SK-N-SH (cell line): ENCODE measurements at regions not wholly inside any gene's neighbourhood (a gene's known extent, or its start where the extent isn't known, plus 50 kb on each side); places are given as distances from the start of the nearest gene placed in this dataset.

Source experiments
- CTCF ChIA-PET: fragments of 300-600, 350-600 bp; formaldehyde crosslinking; extraction: SDS; loops from one replicate; lab custom pipeline; 2021; lab: Yijun Ruan, JAX
- POLR2A ChIA-PET: fragments of 350-600 bp; sonication (Branson Sonifier 250); formaldehyde crosslinking; extraction: SDS; loops from one replicate; lab custom pipeline; 2020; ENCODE audit warnings: antibody characterized with exemption, inconsistent platforms; lab: Yijun Ruan, JAX
- DNase-seq: peaks from one replicate; pipeline ENCODE4 v3.0.0; 2012
- H2AFZ ChIP-seq: fragments of 200-600 bp; sonication (generic); 2 replicates; pipeline ENCODE4 v1.8.1; 2016; ENCODE audit warnings: antibody characterized with exemption, mild to moderate bottlenecking, low read depth
- H3F3A ChIP-seq: fragments of 200-600 bp; sonication (generic); replicated peaks from 2 replicates; pipeline ENCODE3; 2016; ENCODE audit warnings: antibody characterized with exemption, mild to moderate bottlenecking; ENCODE audit not compliant: insufficient read depth
- H3K27ac ChIP-seq, 2 experiments: fragments of 200-500 bp in 1 of 2; fragments of 200-600 bp in 1 of 2; sonication (Bioruptor generic) in 1 of 2; sonication (generic), shearing (Covaris generic) in 1 of 2; 2 replicates each; pipeline versions ENCODE4 v1.5.1 to v1.6.1; 2014 to 2016; ENCODE audit warnings: low read depth in 2 of 2, inconsistent platforms in 1 of 2, low read length in 1 of 2, mild to moderate bottlenecking in 1 of 2, mixed read lengths in 1 of 2
- H3K27me3 ChIP-seq: fragments of 200-600 bp; sonication (generic), shearing (Covaris generic); 2 replicates; pipeline ENCODE4 v1.6.1; 2016; ENCODE audit warnings: mixed run types; ENCODE audit not compliant: insufficient read depth
- H3K36me3 ChIP-seq, 2 experiments: fragments of 200-500 bp in 1 of 2; fragments of 200-600 bp in 1 of 2; sonication (Bioruptor generic) in 1 of 2; sonication (generic) in 1 of 2; replicated peaks in 1 of 2; 2 replicates each; pipeline versions ENCODE3 to v1.5.1; 2014 to 2016; ENCODE audit warnings: low read length in 1 of 2, mild to moderate bottlenecking in 1 of 2; ENCODE audit not compliant: insufficient read depth in 2 of 2, control insufficient read depth in 1 of 2
- H3K4me1 ChIP-seq, 2 experiments: fragments of 200-500 bp in 1 of 2; fragments of 200-600 bp in 1 of 2; sonication (Bioruptor generic) in 1 of 2; sonication (generic), shearing (Covaris generic) in 1 of 2; 2 replicates each; pipeline versions ENCODE4 v1.5.1 to v1.6.1; 2014 to 2016; ENCODE audit warnings: low read depth in 1 of 2, low read length in 1 of 2, mixed run types in 1 of 2; ENCODE audit not compliant: insufficient read depth in 2 of 2, control insufficient read depth in 1 of 2
- H3K4me2 ChIP-seq: fragments of 200-600 bp; sonication (generic), shearing (Covaris generic); 2 replicates; pipeline ENCODE4 v1.6.1; 2017; ENCODE audit warnings: mixed run types
- H3K4me3 ChIP-seq, 2 experiments: fragments of 200-500 bp in 1 of 2; fragments of 200-600 bp in 1 of 2; sonication (Bioruptor generic) in 1 of 2; sonication (generic), shearing (Covaris generic) in 1 of 2; 2 replicates each; pipeline versions ENCODE4 v1.5.1 to v1.8.1; 2014 to 2016; ENCODE audit warnings: low read depth in 2 of 2, inconsistent platforms in 1 of 2, low read length in 1 of 2, mild to moderate bottlenecking in 1 of 2, mixed read lengths in 1 of 2, moderate library complexity in 1 of 2
- H3K79me2 ChIP-seq: fragments of 200-600 bp; sonication (generic); 2 replicates; pipeline ENCODE4 v1.8.1; 2017; ENCODE audit warnings: mild to moderate bottlenecking; ENCODE audit not compliant: insufficient read depth
- H3K9ac ChIP-seq: fragments of 200-600 bp; sonication (generic); 2 replicates; pipeline ENCODE4 v1.6.1; 2017; ENCODE audit warnings: mixed run types
- H3K9me2 ChIP-seq: fragments of 200-600 bp; sonication (generic); 2 replicates; pipeline ENCODE4 v1.6.1; 2017; ENCODE audit warnings: mixed run types
- H3K9me3 ChIP-seq: fragments of 200-600 bp; sonication (generic); 2 replicates; pipeline ENCODE4 v1.6.1; 2017; ENCODE audit warnings: mixed run types, mild to moderate bottlenecking, moderate library complexity
- H4K20me1 ChIP-seq: fragments of 200-600 bp; sonication (generic); 2 replicates; pipeline ENCODE4 v1.6.1; 2017; ENCODE audit warnings: mild to moderate bottlenecking, mixed run types; ENCODE audit not compliant: insufficient read depth
- CHD2 ChIP-seq: fragments of 150-350 bp; IDR thresholded peaks from 2 replicates; pipeline ENCODE4 v1.6.1; 2018; ENCODE audit warnings: low read length; ENCODE audit not compliant: partially characterized antibody
- CTCF ChIP-seq: fragments of 200-600 bp; sonication (generic); IDR thresholded peaks from 2 replicates; pipeline ENCODE4 v1.6.1; 2017; ENCODE audit warnings: antibody characterized with exemption, mild to moderate bottlenecking, moderate library complexity
- ELF1 ChIP-seq: IDR thresholded peaks from 2 replicates; pipeline ENCODE4 v1.4.0; 2012
- EP300 ChIP-seq, 2 experiments: IDR thresholded peaks; 2 replicates each; pipeline versions ENCODE4 v1.4.0 to v1.6.1; 2012; ENCODE audit warnings: borderline replicate concordance in 1 of 2, low read depth in 1 of 2, low read length in 1 of 2
- EZH2phosphoT487 ChIP-seq: fragments of 200-600 bp; sonication (generic); IDR thresholded peaks from 2 replicates; pipeline ENCODE4 v1.6.1; 2017; ENCODE audit warnings: low read depth, mixed run types, mild to moderate bottlenecking, antibody characterized with exemption, moderate library complexity, borderline replicate concordance
- FOXM1 ChIP-seq: IDR thresholded peaks from 2 replicates; pipeline ENCODE4 v1.4.0; 2012; ENCODE audit warnings: low read depth, mild to moderate bottlenecking
- GABPA ChIP-seq: IDR thresholded peaks from 2 replicates; pipeline ENCODE4 v1.4.0; 2012; ENCODE audit warnings: low read depth, mild to moderate bottlenecking
- GATA2 ChIP-seq: sonication (generic); formaldehyde crosslinking; IDR thresholded peaks from 2 replicates; pipeline ENCODE4 v1.5.0; 2020; ENCODE audit warnings: mild to moderate bottlenecking, missing genetic modification reagents
- IRF3 ChIP-seq: fragments of 150-350 bp; IDR thresholded peaks from 2 replicates; pipeline ENCODE4 v1.6.1; 2016; ENCODE audit warnings: mild to moderate bottlenecking, low read depth, low read length
- JUND ChIP-seq: IDR thresholded peaks from 2 replicates; pipeline ENCODE4 v1.4.0; 2012
- NFIC ChIP-seq: IDR thresholded peaks from 2 replicates; pipeline ENCODE4 v1.4.0; 2012; ENCODE audit warnings: borderline replicate concordance
- NRF1 ChIP-seq: IDR thresholded peaks from 2 replicates; pipeline ENCODE4 v1.6.1; 2012; ENCODE audit warnings: low read depth, mild to moderate bottlenecking, low read length
- RAD21 ChIP-seq: IDR thresholded peaks from 2 replicates; pipeline ENCODE4 v1.6.1; 2012; ENCODE audit warnings: mild to moderate bottlenecking, low read length
- RCOR1 ChIP-seq: fragments of 150-350 bp; IDR thresholded peaks from 2 replicates; pipeline ENCODE4 v1.6.1; 2017; ENCODE audit warnings: antibody characterized with exemption, low read length
- RXRA ChIP-seq: IDR thresholded peaks from 2 replicates; pipeline ENCODE4 v1.4.0; 2012; ENCODE audit warnings: low read depth, mild to moderate bottlenecking, borderline replicate concordance
- TCF12 ChIP-seq: IDR thresholded peaks from 2 replicates; pipeline ENCODE4 v1.4.0; 2012
- TEAD4 ChIP-seq: IDR thresholded peaks from 2 replicates; pipeline ENCODE4 v1.4.0; 2012; ENCODE audit warnings: mild to moderate bottlenecking, borderline replicate concordance; ENCODE audit not compliant: insufficient read depth
- USF1 ChIP-seq: IDR thresholded peaks from 2 replicates; pipeline ENCODE4 v1.4.0; 2012; ENCODE audit warnings: low read depth, borderline replicate concordance
- USF2 ChIP-seq: fragments of 150-350 bp; IDR thresholded peaks from 2 replicates; pipeline ENCODE4 v1.6.1; 2017; ENCODE audit warnings: antibody characterized with exemption, low read length, low read depth, borderline replicate concordance
- ZBTB33 ChIP-seq: IDR thresholded peaks from 2 replicates; pipeline ENCODE4 v1.4.0; 2012; ENCODE audit warnings: low read depth, borderline replicate concordance
- WGBS: methylation state at CpG from one replicate; pipeline ENCODE4 v1.1.6; 2017; ENCODE audit warnings: low lambda C conversion rate; 5-methylcytosine and 5-hydroxymethylcytosine counted together

- Histone ChIP-seq H3K36me3 (no peaks in the 10 kb centered on the region), H3F3A (no peaks in the 10 kb centered on the region), H3K27me3 (no peaks in the 10 kb centered on the region), H3K9me3 (no peaks in the 10 kb centered on the region), H3K79me2 (no peaks in the 10 kb centered on the region), H3K4me1 (no peaks in the 10 kb centered on the region), H3K4me3 (no peak overlapping the region), H2AFZ (no peak overlapping the region), H3K9me2 (no peaks in the 10 kb centered on the region), H3K9ac (no peak overlapping the region), H4K20me1 (no peaks in the 10 kb centered on the region), H3K4me2 (no peak overlapping the region), H3K27ac (no peak overlapping the region)
- CTCF ChIA-PET, result no interaction called here
- TF ChIP-seq TEAD4, result no peak
- no peak for TF ChIP-seq RAD21
- no peak for TF ChIP-seq RXRA
- no peak for TF ChIP-seq TCF12
- TF ChIP-seq EP300 (IDR thresholded peaks at IDR 0.05; ENCODE audit: borderline replicate concordance in 1 of 2, low read depth in 1 of 2, low read length in 1 of 2), result no peak
- no peak for TF ChIP-seq ELF1
- no peak for TF ChIP-seq GATA2 (CRISPR knock-in tag)
- TF ChIP-seq FOXM1, result no peak
- TF ChIP-seq EZH2phosphoT487, result no peak
- POLR2A ChIA-PET, result no interaction called here
- 44% methylated on average over 6 of the region's 6 CpGs for WGBS
- no peak for DNase-seq
Observed at GRCh38 chr6:139625081-139625939, 250.9 kb upstream of the CITED2 start.

DNA sequence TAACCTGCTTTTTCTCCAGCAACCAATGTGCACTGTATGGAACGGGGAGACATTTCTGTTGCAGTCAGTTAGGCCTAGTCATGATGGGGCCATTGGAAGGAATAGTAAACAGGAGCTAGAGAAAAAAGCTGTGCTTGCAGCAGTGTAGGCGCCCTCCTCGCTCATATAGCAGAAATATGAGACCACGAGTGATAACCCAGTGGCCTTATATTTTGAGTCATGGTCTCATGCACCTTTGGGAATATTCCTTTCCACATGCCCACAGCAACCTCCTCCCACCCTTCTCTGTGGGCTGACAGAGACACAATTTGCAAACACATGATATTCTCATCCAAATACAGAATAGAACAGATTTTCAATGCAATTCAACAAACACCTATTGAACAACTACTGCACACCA is 248.9 kb upstream of the CITED2 start:
- no peak overlapping the region for H2AFZ ChIP-seq
- H3K36me3 ChIP-seq, result no peaks in the 10 kb centered on the region
- H3K27me3 ChIP-seq, result no peaks in the 10 kb centered on the region
- H4K20me1 ChIP-seq, result no peaks in the 10 kb centered on the region
- no peaks in the 10 kb centered on the region for H3K9me2 ChIP-seq
- H3F3A ChIP-seq, result no peaks in the 10 kb centered on the region
- WGBS, result 63% methylated on average over 4 of the region's 4 CpGs
- ChIA-PET CTCF (no interaction called here), POLR2A (no interaction called here)
- H3K4me1 ChIP-seq, result no peaks in the 10 kb centered on the region
- no peak overlapping the region for H3K4me2 ChIP-seq
- no peak overlapping the region for H3K9ac ChIP-seq
- H3K9me3 ChIP-seq, result no peaks in the 10 kb centered on the region
- no peak overlapping the region for H3K4me3 ChIP-seq
- no peaks in the 10 kb centered on the region for H3K79me2 ChIP-seq
- no peak overlapping the region for H3K27ac ChIP-seq
- DNase-seq, result no peak
- TF ChIP-seq TEAD4 (no peak), ZBTB33 (no peak), USF1 (no peak), CTCF (no peak), FOXM1 (no peak), TCF12 (no peak), GABPA (no peak), RCOR1 (no peak), NFIC (no peak), CHD2 (no peak), JUND (no peak), ELF1 (no peak), NRF1 (no peak), USF2 (no peak), IRF3 (no peak), EZH2phosphoT487 (no peak)
